WTC11 (cell line): ENCODE measurements at regions not wholly inside any gene's neighbourhood (a gene's known extent, or its start where the extent isn't known, plus 50 kb on each side); places are given as distances from the start of the nearest gene placed in this dataset.

ENCODE experiments used
- ATF6 ChIP-seq: sonication (generic); formaldehyde crosslinking; IDR thresholded peaks from 2 replicates; pipeline ENCODE4 v1.8.1; 2023; ENCODE audit warnings: mild to moderate bottlenecking, missing genetic modification reagents
- CREB1 ChIP-seq: sonication (generic); formaldehyde crosslinking; IDR thresholded peaks from 2 replicates; pipeline ENCODE4 v1.8.0; 2023; ENCODE audit warnings: mild to moderate bottlenecking, missing genetic modification reagents
- CTCF ChIP-seq: fragments of 200-600 bp; IDR thresholded peaks from 2 replicates; pipeline ENCODE4 v1.8.0; 2022; ENCODE audit warnings: antibody characterized with exemption
- FOXP1 ChIP-seq: sonication (generic); formaldehyde crosslinking; IDR thresholded peaks from 2 replicates; pipeline ENCODE4 v1.8.0; 2022; ENCODE audit warnings: missing genetic modification reagents, mild to moderate bottlenecking, moderate library complexity, borderline replicate concordance
- HMGXB4 ChIP-seq: sonication (generic); formaldehyde crosslinking; IDR thresholded peaks from 2 replicates; pipeline ENCODE4 v1.8.1; 2023; ENCODE audit warnings: mild to moderate bottlenecking, moderate library complexity, missing genetic modification reagents
- IRF2 ChIP-seq: sonication (generic); formaldehyde crosslinking; IDR thresholded peaks from 2 replicates; pipeline ENCODE4 v1.8.0; 2022; ENCODE audit warnings: low read depth, missing genetic modification reagents, borderline replicate concordance
- KAT7 ChIP-seq: sonication (generic); formaldehyde crosslinking; IDR thresholded peaks from 2 replicates; pipeline ENCODE4 v1.8.1; 2023; ENCODE audit warnings: missing genetic modification reagents, mild to moderate bottlenecking, borderline replicate concordance
- MAX ChIP-seq: sonication (generic); formaldehyde crosslinking; IDR thresholded peaks from 2 replicates; pipeline ENCODE4 v1.8.0; 2022; ENCODE audit warnings: mild to moderate bottlenecking, missing genetic modification reagents
- NFYB ChIP-seq: sonication (generic); formaldehyde crosslinking; conservative IDR thresholded peaks from 2 replicates; pipeline ENCODE4 v1.8.0; 2022; ENCODE audit warnings: low read depth, missing genetic modification reagents
- NR3C1 ChIP-seq: sonication (generic); formaldehyde crosslinking; conservative IDR thresholded peaks from 2 replicates; pipeline ENCODE4 v1.8.1; 2023; ENCODE audit warnings: low read depth, mild to moderate bottlenecking, missing genetic modification reagents
- TEAD4 ChIP-seq: sonication (generic); formaldehyde crosslinking; IDR thresholded peaks from 2 replicates; pipeline ENCODE4 v1.8.0; 2022; ENCODE audit warnings: mild to moderate bottlenecking, missing genetic modification reagents
- USF2 ChIP-seq: sonication (generic); formaldehyde crosslinking; IDR thresholded peaks from 2 replicates; pipeline ENCODE4 v1.8.1; 2023; ENCODE audit warnings: mild to moderate bottlenecking, missing genetic modification reagents, moderate library complexity
- ZNF232 ChIP-seq: sonication (generic); formaldehyde crosslinking; IDR thresholded peaks from 2 replicates; pipeline ENCODE4 v1.8.0; 2022; ENCODE audit warnings: mild to moderate bottlenecking, missing genetic modification reagents
- ZNF512 ChIP-seq: sonication (generic); formaldehyde crosslinking; IDR thresholded peaks from 2 replicates; pipeline ENCODE4 v1.8.1; 2022; ENCODE audit warnings: missing genetic modification reagents, borderline replicate concordance

- TF ChIP-seq ZNF512 (CRISPR knock-in tag) (no peak), CTCF (no peak), CREB1 (CRISPR knock-in tag) (no peak), KAT7 (no peak), NFYB (no peak), FOXP1 (no peak), ATF6 (CRISPR knock-in tag) (no peak), HMGXB4 (CRISPR knock-in tag) (no peak), USF2 (CRISPR knock-in tag) (no peak), ZNF232 (CRISPR knock-in tag) (no peak), MAX (CRISPR knock-in tag) (no peak), NR3C1 (no peak), IRF2 (no peak), TEAD4 (CRISPR knock-in tag) (no peak)
Measured at GRCh38 chr17:33716957-33717356, 423.9 kb upstream of the ASIC2 start.
